Prostate gland (tissue), 2 donors: ENCODE measurements at regions not wholly inside any gene's neighbourhood (a gene's known extent, or its start where the extent isn't known, plus 50 kb on each side); places are given as distances from the start of the nearest gene placed in this dataset.

Experiments used
- CTCF ChIP-seq, 4 experiments: fragments of 200-600 bp in 2 of 4; fragments of 450-650 bp in 2 of 4; sonication (generic) in 2 of 4; IDR thresholded peaks; 1 replicate in 3 of 4; 2 replicates in 1 of 4; pipeline ENCODE4 v1.5.1; 2016 to 2019; ENCODE audit warnings: antibody characterized with exemption in 4 of 4, mild to moderate bottlenecking in 2 of 4, moderate library complexity in 2 of 4
- POLR2AphosphoS5 ChIP-seq: sonication (generic); formaldehyde crosslinking; IDR thresholded peaks from one replicate; pipeline ENCODE4 v1.6.1; 2017; ENCODE audit warnings: antibody characterized with exemption

- TF ChIP-seq CTCF (IDR thresholded peaks at IDR 0.05) (no peak), POLR2AphosphoS5 (no peak)
Measured at GRCh38 chr10:108307925-108308312, 1143.4 kb upstream of the SORCS1 start.
